ENCODE measurements at regions not wholly inside any gene's neighbourhood (a gene's known extent, or its start where the extent isn't known, plus 50 kb on each side); places are given as distances from the start of the nearest gene placed in this dataset.

DNA sequence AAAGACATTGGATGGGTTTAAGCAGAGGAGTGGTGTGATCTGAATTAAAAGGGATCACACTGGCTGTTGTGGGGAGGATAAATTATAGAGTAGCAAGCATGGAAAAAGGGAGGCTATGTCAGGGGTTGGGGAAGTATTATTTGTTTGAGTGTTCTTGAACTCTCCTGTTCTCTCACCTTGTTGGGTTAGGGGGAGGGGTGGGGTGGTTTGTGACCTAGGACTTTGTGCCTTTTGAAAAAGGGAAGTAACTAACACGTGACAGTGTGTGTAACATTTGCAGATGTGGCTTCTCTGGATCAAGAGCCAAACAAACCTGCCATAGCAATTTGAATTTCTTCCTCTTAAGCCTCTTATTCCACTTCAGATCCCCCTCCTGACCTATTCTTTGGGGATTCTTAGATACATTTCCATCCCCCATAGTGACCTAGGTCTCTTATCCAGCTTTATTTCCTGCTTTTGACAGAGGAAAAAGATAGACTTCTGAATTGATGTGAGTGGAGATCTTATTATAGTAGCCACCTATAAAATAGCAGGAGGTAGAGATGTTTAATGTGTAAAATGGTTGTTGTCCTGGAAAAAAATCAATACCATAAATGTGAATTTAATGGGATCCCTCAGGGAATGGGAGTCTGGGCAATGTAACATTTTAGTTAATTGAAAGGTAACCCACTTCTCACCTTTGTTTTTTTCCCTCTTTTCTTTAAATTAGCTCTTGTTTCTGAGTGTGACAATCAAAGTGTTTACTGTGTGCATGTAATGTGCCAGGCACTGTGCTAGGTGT lies 120.4 kb downstream of the CT47B1 start:
- TF ChIP-seq, protein P1, sequence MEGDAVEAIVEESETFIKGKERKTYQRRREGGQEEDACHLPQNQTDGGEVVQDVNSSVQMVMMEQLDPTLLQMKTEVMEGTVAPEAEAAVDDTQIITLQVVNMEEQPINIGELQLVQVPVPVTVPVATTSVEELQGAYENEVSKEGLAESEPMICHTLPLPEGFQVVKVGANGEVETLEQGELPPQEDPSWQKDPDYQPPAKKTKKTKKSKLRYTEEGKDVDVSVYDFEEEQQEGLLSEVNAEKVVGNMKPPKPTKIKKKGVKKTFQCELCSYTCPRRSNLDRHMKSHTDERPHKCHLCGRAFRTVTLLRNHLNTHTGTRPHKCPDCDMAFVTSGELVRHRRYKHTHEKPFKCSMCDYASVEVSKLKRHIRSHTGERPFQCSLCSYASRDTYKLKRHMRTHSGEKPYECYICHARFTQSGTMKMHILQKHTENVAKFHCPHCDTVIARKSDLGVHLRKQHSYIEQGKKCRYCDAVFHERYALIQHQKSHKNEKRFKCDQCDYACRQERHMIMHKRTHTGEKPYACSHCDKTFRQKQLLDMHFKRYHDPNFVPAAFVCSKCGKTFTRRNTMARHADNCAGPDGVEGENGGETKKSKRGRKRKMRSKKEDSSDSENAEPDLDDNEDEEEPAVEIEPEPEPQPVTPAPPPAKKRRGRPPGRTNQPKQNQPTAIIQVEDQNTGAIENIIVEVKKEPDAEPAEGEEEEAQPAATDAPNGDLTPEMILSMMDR (conservative IDR thresholded peaks at IDR 0.05): no peak
- no peak for TF ChIP-seq ZFX (IDR thresholded peaks at IDR 0.05)
